ENCODE measurements at regions not wholly inside any gene's neighbourhood (a gene's known extent, or its start where the extent isn't known, plus 50 kb on each side); places are given as distances from the start of the nearest gene placed in this dataset.
A peak's percentile ranks its signal among the peaks of the same experiment; 100 is the strongest.

GRCh38 chr6:167505782-167506181 lies 180.9 kb downstream of the TTLL2 start:
- H3K79me2 ChIP-seq (ENCODE audit: control insufficient read depth, insufficient read depth, low read length) = no peaks in the 10 kb centered on the region
- peaks cover 3% of the 10 kb centered on the region; the same call in 1 of the 2 replicates for H4K20me1 ChIP-seq (replicated peaks; ENCODE audit: control insufficient read depth, insufficient read depth, low read length)
- no peak overlapping the region for H3K9ac ChIP-seq (ENCODE audit: insufficient read depth in 1 of 2, low read depth in 2 of 2, low read length in 2 of 2)
- H3K36me3 ChIP-seq (ENCODE audit: control insufficient read depth, insufficient read depth, low read length) = no peaks in the 10 kb centered on the region
- FAIRE-seq = no peak
- ChIA-PET POLR2A (interaction anchor here (0.7 kb wide), 1 partner anchor 329 kb away, joined by 3 read pairs; no protein-coding TSS in a partner anchor), CTCF (ENCODE audit: low intra/inter-chr PET ratio) (no interaction called here)
- peaks cover 23 to 76% of the 10 kb centered on the region in 2 experiments for H3K27me3 ChIP-seq (ENCODE audit: control insufficient read depth in 2 of 2, insufficient read depth in 2 of 2, low read length in 2 of 2)
- no peak overlapping the region for H3K27ac ChIP-seq (ENCODE audit: extremely low read depth, low read depth, low read length)
- H3K9me3 ChIP-seq (replicated peaks; ENCODE audit: control insufficient read depth, insufficient read depth, low read depth, low read length) = no peaks in the 10 kb centered on the region
- no peak for ATAC-seq
- H2AFZ ChIP-seq (ENCODE audit: low read depth, low read length) = no peak overlapping the region
- in situ Hi-C loops (cut with MboI) (no loop called here), intact Hi-C loops (cut with micrococcal nuclease) (no loop called here)
- no peak overlapping the region for H3K4me2 ChIP-seq (ENCODE audit: insufficient read depth, low read length)
- BruUV-seq (replicated peaks) = no TSS peak
- WGBS (ENCODE audit: insufficient coverage, low coverage, missing lambda C conversion rate) = 3% methylated on average over 12 of the region's 13 CpGs
- DNase-seq (ENCODE audit: extremely low read depth in 1 of 4, low spot score in 3 of 4) = no peak
- H3K4me3 ChIP-seq = no peak overlapping the region
- H3K9me1 ChIP-seq (ENCODE audit: control insufficient read depth, insufficient read depth, low read length) = no peaks in the 10 kb centered on the region
- TF ChIP-seq ZNF609 (CRISPR knock-in tag; IDR thresholded peaks at IDR 0.05; ENCODE audit: borderline replicate concordance) (no peak), SPI1 (IDR thresholded peaks at IDR 0.05; ENCODE audit: borderline replicate concordance, low read depth, low read length) (peak; percentile 91), PCBP2 (IDR thresholded peaks at IDR 0.05; ENCODE audit: low read depth, low read length, poor library complexity, severe bottlenecking) (no peak), CHD2 (IDR thresholded peaks at IDR 0.05; ENCODE audit: low read depth, low read length) (no peak), SOX6 (IDR thresholded peaks at IDR 0.05) (no peak), NFIC (IDR thresholded peaks at IDR 0.05) (0 out of 2 replicates have a peak, but pooled peaks have one; percentile 12), EGR1 (conservative IDR thresholded peaks at IDR 0.05) (no peak), FIP1L1 (IDR thresholded peaks at IDR 0.05; ENCODE audit: low read depth, low read length, poor library complexity, severe bottlenecking) (no peak), SMC3 (conservative IDR thresholded peaks at IDR 0.05; ENCODE audit: insufficient read depth, low read depth, low read length) (no peak)
- H3K4me1 ChIP-seq (replicated peaks in 1 of 2; ENCODE audit: control insufficient read depth in 2 of 2, insufficient read depth in 2 of 2, low read length in 2 of 2) = 0 out of 5 replicates have a peak, but pooled peaks cover 0 to 2% of the 10 kb centered on the region in 2 experiments
